MM.1S (cell line): ENCODE measurements at regions not wholly inside any gene's neighbourhood (a gene's known extent, or its start where the extent isn't known, plus 50 kb on each side); places are given as distances from the start of the nearest gene placed in this dataset.

Source experiments
- DNase-seq: peaks from one replicate; pipeline ENCODE4 v3.0.0-alpha.2; 2015
- H2AFZ ChIP-seq: fragments of 300-600 bp; sonication (generic); 2 replicates; pipeline ENCODE4 v1.6.0; 2016; ENCODE audit warnings: antibody characterized with exemption, low read length
- H3F3A ChIP-seq: fragments of 300-600 bp; sonication (generic); 2 replicates; pipeline ENCODE4 v1.6.1; 2016; ENCODE audit warnings: mild to moderate bottlenecking, antibody characterized with exemption, low read length, moderate library complexity, mixed read lengths; ENCODE audit not compliant: insufficient read depth
- H3K27ac ChIP-seq: fragments of 300-600 bp; sonication (generic); 2 replicates; pipeline ENCODE4 v1.5.1; 2016; ENCODE audit warnings: mild to moderate bottlenecking, low read length
- H3K27me3 ChIP-seq: fragments of 300-600 bp; sonication (generic); replicated peaks from 2 replicates; pipeline ENCODE4 v1.6.0; 2016; ENCODE audit warnings: low read length; ENCODE audit not compliant: insufficient read depth
- H3K36me3 ChIP-seq: fragments of 300-600 bp; sonication (generic); replicated peaks from 2 replicates; pipeline ENCODE4 v1.6.1; 2016; ENCODE audit warnings: mild to moderate bottlenecking, low read length, mixed read lengths; ENCODE audit not compliant: insufficient read depth
- H3K4me1 ChIP-seq: fragments of 300-600 bp; sonication (generic); 2 replicates; pipeline ENCODE4 v1.6.1; 2016; ENCODE audit warnings: low read length, mixed read lengths
- H3K4me2 ChIP-seq: fragments of 300-600 bp; sonication (generic); 2 replicates; pipeline ENCODE4 v1.6.0; 2016; ENCODE audit warnings: low read depth, low read length
- H3K4me3 ChIP-seq: fragments of 300-600 bp; sonication (generic); 2 replicates; pipeline ENCODE4 v1.5.1; 2016; ENCODE audit warnings: low read length, mixed read lengths
- H3K79me2 ChIP-seq: fragments of 300-600 bp; sonication (generic); 2 replicates; pipeline ENCODE4 v1.6.1; 2016; ENCODE audit warnings: mixed run types, low read length, mixed read lengths
- H3K9ac ChIP-seq: fragments of 300-600 bp; sonication (generic); 2 replicates; pipeline ENCODE4 v1.6.1; 2016; ENCODE audit warnings: low read length, mixed read lengths
- H3K9me2 ChIP-seq: fragments of 300-600 bp; sonication (generic); replicated peaks from 2 replicates; pipeline ENCODE4 v1.6.1; 2016; ENCODE audit warnings: mild to moderate bottlenecking, low read length, mixed read lengths; ENCODE audit not compliant: insufficient read depth
- H3K9me3 ChIP-seq: fragments of 300-600 bp; sonication (generic); replicated peaks from 2 replicates; pipeline ENCODE4 v1.6.1; 2016; ENCODE audit warnings: mild to moderate bottlenecking, low read length, mixed read lengths; ENCODE audit not compliant: insufficient read depth
- H4K20me1 ChIP-seq: fragments of 300-600 bp; sonication (generic); 2 replicates; pipeline ENCODE4 v1.6.1; 2016; ENCODE audit warnings: mild to moderate bottlenecking, low read length, moderate library complexity, mixed read lengths; ENCODE audit not compliant: insufficient read depth
- EZH2 ChIP-seq: fragments of 300-600 bp; sonication (generic); optimal IDR thresholded peaks from 2 replicates; pipeline ENCODE3; 2017; ENCODE audit warnings: low read depth, mild to moderate bottlenecking, antibody characterized with exemption, low read length, mixed read lengths
- EZH2phosphoT487 ChIP-seq: fragments of 300-600 bp; sonication (generic); IDR thresholded peaks from 2 replicates; pipeline ENCODE4 v1.6.1; 2018; ENCODE audit warnings: antibody characterized with exemption, low read length
- TF ChIP-seq, protein P1 (sequence below): fragments of 300-600 bp; sonication (generic); IDR thresholded peaks from 2 replicates; pipeline ENCODE4 v1.5.1; 2016; ENCODE audit warnings: antibody characterized with exemption, low read length, mixed read lengths

DNA sequence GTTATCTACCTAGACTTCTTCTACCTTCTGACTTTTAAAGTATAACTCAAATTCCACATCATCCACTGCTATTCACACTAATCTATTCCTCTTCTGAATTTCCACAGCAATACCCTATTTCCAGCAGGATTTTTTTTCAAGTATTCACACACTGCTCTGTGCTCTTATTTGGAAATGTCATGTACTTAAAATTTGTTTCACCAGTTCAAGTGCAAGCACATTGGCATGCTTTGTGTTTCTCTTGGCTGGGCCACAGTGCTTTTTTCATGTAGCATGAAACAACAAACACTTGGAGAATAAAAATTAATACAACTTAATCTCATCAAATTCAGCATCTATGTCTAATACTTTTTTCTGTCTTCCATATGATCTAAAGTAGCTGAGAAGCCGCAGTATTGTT lies 161.8 kb upstream of the PCDH18 start:
- Histone ChIP-seq H4K20me1 (no peaks in the 10 kb centered on the region), H3K27ac (no peak overlapping the region), H3K4me2 (no peak overlapping the region), H2AFZ (no peak overlapping the region), H3K79me2 (no peaks in the 10 kb centered on the region), H3K36me3 (no peaks in the 10 kb centered on the region), H3K4me1 (no peaks in the 10 kb centered on the region), H3K9me3 (no peaks in the 10 kb centered on the region), H3K27me3 (no peaks in the 10 kb centered on the region), H3K9me2 (no peaks in the 10 kb centered on the region), H3F3A (no peaks in the 10 kb centered on the region), H3K9ac (no peak overlapping the region), H3K4me3 (no peak overlapping the region)
- DNase-seq, result no peak
- TF ChIP-seq EZH2, result no peak
- TF ChIP-seq, protein P1, sequence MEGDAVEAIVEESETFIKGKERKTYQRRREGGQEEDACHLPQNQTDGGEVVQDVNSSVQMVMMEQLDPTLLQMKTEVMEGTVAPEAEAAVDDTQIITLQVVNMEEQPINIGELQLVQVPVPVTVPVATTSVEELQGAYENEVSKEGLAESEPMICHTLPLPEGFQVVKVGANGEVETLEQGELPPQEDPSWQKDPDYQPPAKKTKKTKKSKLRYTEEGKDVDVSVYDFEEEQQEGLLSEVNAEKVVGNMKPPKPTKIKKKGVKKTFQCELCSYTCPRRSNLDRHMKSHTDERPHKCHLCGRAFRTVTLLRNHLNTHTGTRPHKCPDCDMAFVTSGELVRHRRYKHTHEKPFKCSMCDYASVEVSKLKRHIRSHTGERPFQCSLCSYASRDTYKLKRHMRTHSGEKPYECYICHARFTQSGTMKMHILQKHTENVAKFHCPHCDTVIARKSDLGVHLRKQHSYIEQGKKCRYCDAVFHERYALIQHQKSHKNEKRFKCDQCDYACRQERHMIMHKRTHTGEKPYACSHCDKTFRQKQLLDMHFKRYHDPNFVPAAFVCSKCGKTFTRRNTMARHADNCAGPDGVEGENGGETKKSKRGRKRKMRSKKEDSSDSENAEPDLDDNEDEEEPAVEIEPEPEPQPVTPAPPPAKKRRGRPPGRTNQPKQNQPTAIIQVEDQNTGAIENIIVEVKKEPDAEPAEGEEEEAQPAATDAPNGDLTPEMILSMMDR, result no peak
- no peak for TF ChIP-seq EZH2phosphoT487

DNA sequence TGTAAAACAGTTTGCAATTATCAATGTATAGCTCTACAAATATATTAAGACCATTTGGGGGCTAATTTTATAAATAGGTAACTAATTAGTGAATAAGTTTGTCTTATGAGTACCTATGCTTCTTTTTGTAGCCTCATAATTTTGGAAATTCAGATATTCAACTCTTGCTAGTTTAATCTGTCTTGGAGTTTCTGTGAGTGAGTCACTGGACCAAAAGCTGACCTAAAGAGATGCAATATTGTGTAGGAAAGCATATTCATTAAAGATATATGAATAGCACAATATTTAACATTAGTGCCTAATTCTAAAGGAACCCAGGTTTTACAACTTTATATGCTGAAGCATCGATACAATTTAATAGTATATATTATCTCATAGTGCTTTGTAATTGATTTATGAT lies 161.3 kb upstream of the PCDH18 start:
- TF ChIP-seq, protein P1, result no peak
- Histone ChIP-seq H3K36me3 (no peaks in the 10 kb centered on the region), H3K27ac (no peak overlapping the region), H3K9me3 (no peaks in the 10 kb centered on the region), H2AFZ (no peak overlapping the region), H3K79me2 (no peaks in the 10 kb centered on the region), H3K27me3 (no peaks in the 10 kb centered on the region), H4K20me1 (no peaks in the 10 kb centered on the region), H3K9me2 (no peaks in the 10 kb centered on the region), H3F3A (no peaks in the 10 kb centered on the region), H3K4me1 (no peaks in the 10 kb centered on the region), H3K4me3 (no peak overlapping the region), H3K9ac (no peak overlapping the region), H3K4me2 (no peak overlapping the region)
- DNase-seq, result no peak

DNA sequence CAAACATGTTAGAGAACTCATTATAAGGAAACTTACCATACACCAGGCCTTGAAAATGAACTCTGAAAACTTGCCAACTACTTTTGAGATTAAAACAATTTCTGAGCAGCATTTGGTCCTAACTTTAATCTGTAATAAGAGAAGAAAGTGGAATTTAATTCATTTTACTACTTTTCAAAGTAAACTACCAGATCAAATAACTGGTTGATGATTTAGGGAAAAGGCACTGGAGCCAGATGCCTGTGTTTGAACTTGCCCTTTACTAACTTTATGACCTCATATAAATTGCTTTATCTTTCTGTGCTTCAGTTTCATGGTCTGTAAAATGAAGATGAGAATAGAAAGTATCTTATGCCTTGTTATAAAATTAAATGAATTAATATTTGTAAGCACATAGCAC lies 159.9 kb upstream of the PCDH18 start:
- no peak for DNase-seq
- Histone ChIP-seq H3K36me3 (no peaks in the 10 kb centered on the region), H3K4me3 (no peak overlapping the region), H3K9me2 (no peaks in the 10 kb centered on the region), H3K9ac (no peak overlapping the region), H3K79me2 (no peaks in the 10 kb centered on the region), H3K27me3 (no peaks in the 10 kb centered on the region), H3F3A (no peaks in the 10 kb centered on the region), H3K4me2 (no peak overlapping the region), H4K20me1 (no peaks in the 10 kb centered on the region), H3K9me3 (no peaks in the 10 kb centered on the region), H2AFZ (no peak overlapping the region), H3K27ac (no peak overlapping the region), H3K4me1 (no peaks in the 10 kb centered on the region)
- TF ChIP-seq, protein P1, result no peak
- no peak for TF ChIP-seq EZH2phosphoT487
- TF ChIP-seq EZH2, result no peak

DNA sequence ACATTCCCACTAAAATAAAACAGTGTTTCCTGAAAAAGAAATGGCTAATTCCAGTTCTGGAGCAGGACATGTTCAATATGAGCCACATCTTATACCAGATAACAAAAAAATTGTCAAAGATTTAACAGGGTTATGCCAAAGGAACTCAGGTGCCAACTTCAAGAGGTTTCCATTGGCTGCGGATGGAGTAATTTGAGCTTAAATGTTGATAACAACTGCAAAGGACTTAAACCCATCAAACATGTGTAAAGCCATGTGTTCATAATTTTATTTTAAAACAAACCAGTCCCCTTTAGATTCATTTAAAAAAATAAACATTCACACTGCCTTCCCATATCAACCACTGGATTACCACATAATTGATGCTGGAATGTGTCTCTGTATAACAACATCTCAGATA lies 156.4 kb upstream of the PCDH18 start:
- H3K36me3 ChIP-seq, result no peaks in the 10 kb centered on the region

More for the DNA sequence above, 156.4 kb upstream of the PCDH18 start:
- H3K27ac ChIP-seq, result no peak overlapping the region
- DNase-seq, result no peak
- H3K4me3 ChIP-seq, result no peak overlapping the region
- H3K79me2 ChIP-seq, result no peaks in the 10 kb centered on the region
- no peaks in the 10 kb centered on the region for H3F3A ChIP-seq
- no peaks in the 10 kb centered on the region for H3K27me3 ChIP-seq
- no peak overlapping the region for H3K4me2 ChIP-seq
- TF ChIP-seq, protein P1, result no peak
- TF ChIP-seq EZH2 (no peak), EZH2phosphoT487 (no peak)
- H4K20me1 ChIP-seq, result no peaks in the 10 kb centered on the region
- no peak overlapping the region for H2AFZ ChIP-seq
- no peaks in the 10 kb centered on the region for H3K9me2 ChIP-seq
- no peak overlapping the region for H3K9ac ChIP-seq
- H3K4me1 ChIP-seq, result no peaks in the 10 kb centered on the region
- H3K9me3 ChIP-seq, result no peaks in the 10 kb centered on the region
